HEK293 (cell line): ENCODE measurements at regions not wholly inside any gene's neighbourhood (a gene's known extent, or its start where the extent isn't known, plus 50 kb on each side); places are given as distances from the start of the nearest gene placed in this dataset.

Experiments
- CTCF ChIA-PET: fragments of 350-600 bp; formaldehyde crosslinking; extraction: SDS; loops from one replicate; lab custom pipeline; 2021; ENCODE audit warnings: antibody characterized with exemption; lab: Yijun Ruan, JAX
- POLR2A ChIA-PET: fragments of 300-600 bp; formaldehyde crosslinking; extraction: SDS; loops from one replicate; lab custom pipeline; 2020; ENCODE audit warnings: antibody characterized with exemption, inconsistent platforms; lab: Yijun Ruan, JAX
- H3K27ac ChIP-seq: fragments of 200-500 bp; sonication (Bioruptor generic); 2 replicates; pipeline ENCODE4 v1.5.1; 2014; ENCODE audit warnings: low read depth, low read length, control low read depth, inconsistent platforms; ENCODE audit errors: extremely low read depth
- H3K36me3 ChIP-seq, 2 experiments: fragments of 200-500 bp in 1 of 2; sonication (Bioruptor generic) in 1 of 2; 1 replicate in 1 of 2; 2 replicates in 1 of 2; pipeline ENCODE4 v1.5.1; 2014 to 2017; ENCODE audit warnings: inconsistent platforms in 2 of 2, low read length in 2 of 2; ENCODE audit not compliant: control insufficient read depth in 2 of 2, insufficient read depth in 1 of 2
- H3K4me1 ChIP-seq: fragments of 200-500 bp; sonication (Bioruptor generic); 2 replicates; pipeline ENCODE4 v1.5.1; 2014; ENCODE audit warnings: mild to moderate bottlenecking, low read length, inconsistent platforms; ENCODE audit not compliant: control insufficient read depth, insufficient read depth
- H3K4me3 ChIP-seq: 2 replicates; pipeline ENCODE4 v1.5.1; 2011; ENCODE audit warnings: low read depth, mild to moderate bottlenecking, control low read depth, low read length, moderate library complexity
- H3K9me3 ChIP-seq: fragments of 200-500 bp; sonication (Bioruptor generic); 2 replicates; pipeline ENCODE4 v1.5.1; 2014; ENCODE audit warnings: low read depth, low read length, inconsistent platforms; ENCODE audit not compliant: control insufficient read depth, insufficient read depth
- ATF2 ChIP-seq: fragments of 450-650 bp; formaldehyde crosslinking; IDR thresholded peaks from 2 replicates; pipeline ENCODE4 v1.5.1; 2016; ENCODE audit warnings: missing biosample characterization, missing genetic modification characterization, low read depth
- GLIS2 ChIP-seq: fragments of 450-650 bp; formaldehyde crosslinking; IDR thresholded peaks from 2 replicates; pipeline ENCODE4 v1.5.1; 2016; ENCODE audit warnings: missing biosample characterization, missing genetic modification characterization
- KLF9 ChIP-seq: fragments of 450-650 bp; formaldehyde crosslinking; IDR thresholded peaks from 2 replicates; pipeline ENCODE4 v1.5.1; 2016; ENCODE audit warnings: missing biosample characterization, missing genetic modification characterization, low read depth
- TCF7L2 ChIP-seq: IDR thresholded peaks from 2 replicates; pipeline ENCODE4 v1.6.1; 2011; ENCODE audit warnings: low read depth, mild to moderate bottlenecking, inconsistent platforms, low read length, moderate library complexity, borderline replicate concordance
- YY1 ChIP-seq: fragments of 450-650 bp; formaldehyde crosslinking; IDR thresholded peaks from 2 replicates; pipeline ENCODE4 v1.5.1; 2018; ENCODE audit warnings: missing biosample characterization, missing genetic modification characterization
- YY2 ChIP-seq: fragments of 450-650 bp; formaldehyde crosslinking; IDR thresholded peaks from 2 replicates; pipeline ENCODE4 v1.5.1; 2016; ENCODE audit warnings: missing biosample characterization, missing genetic modification characterization
- ZBTB1 ChIP-seq: fragments of 450-650 bp; formaldehyde crosslinking; IDR thresholded peaks from 2 replicates; pipeline ENCODE4 v1.5.1; 2016; ENCODE audit warnings: missing biosample characterization, missing genetic modification characterization
- ZBTB17 ChIP-seq: fragments of 450-650 bp; formaldehyde crosslinking; IDR thresholded peaks from 2 replicates; pipeline ENCODE4 v1.5.1; 2016; ENCODE audit warnings: missing biosample characterization, missing genetic modification characterization
- ZFHX2 ChIP-seq: fragments of 450-650 bp; formaldehyde crosslinking; conservative IDR thresholded peaks from 2 replicates; pipeline ENCODE4 v1.5.1; 2016; ENCODE audit warnings: missing biosample characterization, missing genetic modification characterization
- ZFP3 ChIP-seq: fragments of 450-650 bp; formaldehyde crosslinking; IDR thresholded peaks from 2 replicates; pipeline ENCODE4 v1.5.1; 2016; ENCODE audit warnings: low read depth, missing biosample characterization, missing genetic modification characterization
- ZNF114 ChIP-seq: fragments of 450-650 bp; formaldehyde crosslinking; IDR thresholded peaks from 2 replicates; pipeline ENCODE4 v1.5.0; 2017; ENCODE audit warnings: missing biosample characterization, missing genetic modification characterization
- ZNF132 ChIP-seq: fragments of 450-650 bp; formaldehyde crosslinking; IDR thresholded peaks from 2 replicates; pipeline ENCODE4 v1.5.1; 2017; ENCODE audit warnings: missing biosample characterization, missing genetic modification characterization, borderline replicate concordance
- ZNF146 ChIP-seq: fragments of 450-650 bp; formaldehyde crosslinking; IDR thresholded peaks from 2 replicates; pipeline ENCODE4 v1.5.1; 2016; ENCODE audit warnings: missing biosample characterization, missing genetic modification characterization
- ZNF157 ChIP-seq: fragments of 450-650 bp; formaldehyde crosslinking; IDR thresholded peaks from 2 replicates; pipeline ENCODE4 v1.5.1; 2016; ENCODE audit warnings: missing biosample characterization, missing genetic modification characterization
- ZNF16 ChIP-seq: fragments of 450-650 bp; formaldehyde crosslinking; IDR thresholded peaks from 2 replicates; pipeline ENCODE4 v1.5.1; 2016; ENCODE audit warnings: low read depth, missing biosample characterization, missing genetic modification characterization
- ZNF169 ChIP-seq: fragments of 450-650 bp; formaldehyde crosslinking; IDR thresholded peaks from 2 replicates; pipeline ENCODE4 v1.5.1; 2016; ENCODE audit warnings: missing biosample characterization, missing genetic modification characterization
- ZNF211 ChIP-seq: fragments of 450-650 bp; formaldehyde crosslinking; IDR thresholded peaks from 2 replicates; pipeline ENCODE4 v1.5.1; 2016; ENCODE audit warnings: low read depth, missing biosample characterization, missing genetic modification characterization
- ZNF223 ChIP-seq: fragments of 450-650 bp; formaldehyde crosslinking; IDR thresholded peaks from 2 replicates; pipeline ENCODE4 v1.5.1; 2016; ENCODE audit warnings: missing biosample characterization, missing genetic modification characterization
- ZNF341 ChIP-seq: fragments of 450-650 bp; formaldehyde crosslinking; IDR thresholded peaks from 2 replicates; pipeline ENCODE4; 2016; ENCODE audit warnings: low read depth, missing biosample characterization, missing genetic modification characterization
- ZNF350 ChIP-seq: fragments of 450-650 bp; formaldehyde crosslinking; IDR thresholded peaks from 2 replicates; pipeline ENCODE4 v1.5.0; 2017; ENCODE audit warnings: missing biosample characterization, mild to moderate bottlenecking, missing genetic modification characterization
- ZNF391 ChIP-seq: fragments of 450-650 bp; formaldehyde crosslinking; IDR thresholded peaks from 2 replicates; pipeline ENCODE4 v1.5.1; 2016; ENCODE audit warnings: low read depth, missing biosample characterization, missing genetic modification characterization, borderline replicate concordance
- ZNF654 ChIP-seq: fragments of 450-650 bp; formaldehyde crosslinking; IDR thresholded peaks from 2 replicates; pipeline ENCODE4 v1.5.1; 2016; ENCODE audit warnings: low read depth, missing biosample characterization, missing genetic modification characterization
- ZSCAN23 ChIP-seq: fragments of 450-650 bp; formaldehyde crosslinking; IDR thresholded peaks from 2 replicates; pipeline ENCODE4 v1.5.1; 2016; ENCODE audit warnings: missing biosample characterization, missing genetic modification characterization
- TF ChIP-seq, protein P1 (sequence below): fragments of 450-650 bp; formaldehyde crosslinking; IDR thresholded peaks from 2 replicates; pipeline ENCODE4 v1.5.1; 2016; ENCODE audit warnings: missing biosample characterization, missing genetic modification characterization
- TF ChIP-seq, protein P2 (sequence below): fragments of 450-650 bp; formaldehyde crosslinking; IDR thresholded peaks from 2 replicates; pipeline ENCODE4 v1.5.0; 2017; ENCODE audit warnings: missing biosample characterization, missing genetic modification characterization, borderline replicate concordance

DNA sequence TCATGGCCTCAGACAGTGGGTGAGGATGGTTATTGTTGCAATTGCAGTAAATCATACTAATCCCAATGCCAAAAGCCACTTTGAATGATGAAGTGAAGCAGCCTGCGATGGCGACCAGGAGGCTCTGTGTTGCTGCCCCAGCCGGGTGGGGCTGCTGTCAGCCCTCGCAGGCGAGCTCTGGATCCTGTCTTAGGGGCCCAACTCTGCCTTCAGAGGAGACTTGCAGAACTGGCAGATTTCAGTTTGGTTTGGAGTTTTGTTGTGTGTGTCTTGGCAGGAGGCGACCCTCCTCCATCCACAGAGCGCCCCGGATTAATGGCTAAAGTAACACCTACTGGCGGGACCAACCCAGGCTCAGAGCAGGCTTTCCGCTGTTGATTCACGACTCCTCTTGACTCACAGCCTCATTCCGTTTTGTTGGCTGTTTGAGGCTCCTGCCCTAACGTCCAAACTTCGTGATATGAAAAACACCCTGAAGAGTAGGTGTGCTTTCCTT, 67.9 kb upstream of the BMPER start:
- no peak overlapping the region for H3K27ac ChIP-seq
- POLR2A ChIA-PET: no interaction called here
- TF ChIP-seq ZNF341 (tag by site-specific recombination): no peak
- TF ChIP-seq ZNF211: no peak
- no peak for TF ChIP-seq ZNF223 (tag by site-specific recombination)
- TF ChIP-seq ZNF350 (tag by site-specific recombination): no peak
- TF ChIP-seq, protein P1, sequence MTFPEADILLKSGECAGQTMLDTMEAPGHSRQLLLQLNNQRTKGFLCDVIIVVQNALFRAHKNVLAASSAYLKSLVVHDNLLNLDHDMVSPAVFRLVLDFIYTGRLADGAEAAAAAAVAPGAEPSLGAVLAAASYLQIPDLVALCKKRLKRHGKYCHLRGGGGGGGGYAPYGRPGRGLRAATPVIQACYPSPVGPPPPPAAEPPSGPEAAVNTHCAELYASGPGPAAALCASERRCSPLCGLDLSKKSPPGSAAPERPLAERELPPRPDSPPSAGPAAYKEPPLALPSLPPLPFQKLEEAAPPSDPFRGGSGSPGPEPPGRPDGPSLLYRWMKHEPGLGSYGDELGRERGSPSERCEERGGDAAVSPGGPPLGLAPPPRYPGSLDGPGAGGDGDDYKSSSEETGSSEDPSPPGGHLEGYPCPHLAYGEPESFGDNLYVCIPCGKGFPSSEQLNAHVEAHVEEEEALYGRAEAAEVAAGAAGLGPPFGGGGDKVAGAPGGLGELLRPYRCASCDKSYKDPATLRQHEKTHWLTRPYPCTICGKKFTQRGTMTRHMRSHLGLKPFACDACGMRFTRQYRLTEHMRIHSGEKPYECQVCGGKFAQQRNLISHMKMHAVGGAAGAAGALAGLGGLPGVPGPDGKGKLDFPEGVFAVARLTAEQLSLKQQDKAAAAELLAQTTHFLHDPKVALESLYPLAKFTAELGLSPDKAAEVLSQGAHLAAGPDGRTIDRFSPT (tag by site-specific recombination): no peak
- TF ChIP-seq ZNF146 (tag by site-specific recombination): no peak
- no peak for TF ChIP-seq ATF2
- TF ChIP-seq KLF9: no peak
- TF ChIP-seq ZSCAN23 (tag by site-specific recombination): no peak
- TF ChIP-seq, all 188 proteins: peak for 0
- peaks cover 11% of the 10 kb centered on the region for H3K4me1 ChIP-seq
- CTCF ChIA-PET: interaction anchor here (0.6 to 1.5 kb wide), 7 partner anchors 17 to 594 kb away, joined by 3 to 6 read pairs (median 4); no protein-coding TSS in a partner anchor
- H3K4me3 ChIP-seq: no peak overlapping the region
- H3K9me3 ChIP-seq: no peaks in the 10 kb centered on the region
- H3K36me3 ChIP-seq: no peaks in the 10 kb centered on the region

DNA sequence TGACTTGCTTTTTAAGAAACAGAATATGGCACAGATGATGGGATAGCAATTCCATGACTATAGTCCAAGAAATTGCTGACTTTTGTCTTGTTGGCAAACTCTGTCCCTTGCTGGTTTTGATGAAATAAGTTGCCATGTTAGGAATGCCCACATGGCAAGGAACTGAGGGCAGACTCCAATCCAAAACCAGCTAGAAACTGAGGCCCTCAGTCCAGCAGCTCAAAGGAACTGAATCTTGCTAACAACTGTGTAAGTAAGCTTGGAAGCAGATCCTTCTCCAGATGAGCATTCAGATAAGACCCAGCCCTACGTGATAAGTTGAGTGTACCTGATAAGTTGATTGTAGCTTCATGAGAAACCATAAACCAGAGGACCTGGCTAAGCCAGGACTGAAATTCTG, 64.3 kb upstream of the BMPER start:
- Histone ChIP-seq H3K27ac (no peak overlapping the region), H3K4me3 (no peak overlapping the region), H3K4me1 (peaks cover 11% of the 10 kb centered on the region), H3K36me3 (no peaks in the 10 kb centered on the region), H3K9me3 (no peaks in the 10 kb centered on the region)
- POLR2A ChIA-PET: no interaction called here
- CTCF ChIA-PET: interaction anchor here (1.1 to 1.5 kb wide), 2 partner anchors 16 to 92 kb away, joined by 3 to 5 read pairs; no protein-coding TSS in a partner anchor
- TF ChIP-seq ZNF132 (tag by site-specific recombination) (no peak), GLIS2 (no peak), ZNF654 (no peak), ZNF211 (no peak), ZBTB17 (no peak), YY2 (tag by site-specific recombination) (no peak)

DNA sequence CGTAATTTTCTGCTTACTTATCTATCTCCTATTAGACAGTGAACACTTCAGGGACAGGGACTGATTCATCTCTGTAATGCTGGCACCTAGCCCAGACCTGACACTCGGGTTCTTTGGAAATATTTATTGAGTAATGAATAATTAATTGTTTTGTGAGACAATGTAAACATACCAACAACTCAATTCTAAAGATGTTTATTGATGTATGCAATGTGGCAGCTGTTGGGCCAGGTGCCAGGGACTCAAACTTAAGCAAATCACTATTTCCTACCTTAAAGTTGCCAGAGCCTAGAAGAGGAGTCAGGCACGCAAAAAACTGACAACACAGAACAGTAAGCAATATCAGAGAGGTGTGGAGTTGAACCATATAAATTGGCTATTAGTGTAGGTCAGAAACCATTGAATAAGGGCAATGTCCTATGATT, 63.6 kb upstream of the BMPER start:
- POLR2A ChIA-PET: interaction anchor here (0.7 kb wide), 1 partner anchor 62 kb away, joined by 3 read pairs; no protein-coding TSS in a partner anchor
- TF ChIP-seq TCF7L2 (no peak), ZNF169 (tag by site-specific recombination) (no peak), ZNF157 (tag by site-specific recombination) (no peak), YY1 (tag by site-specific recombination) (no peak), ZFHX2 (tag by site-specific recombination) (no peak), ZFP3 (no peak), ZBTB1 (no peak), ZNF16 (tag by site-specific recombination) (no peak), ZNF391 (tag by site-specific recombination) (no peak), ZNF114 (no peak)
- TF ChIP-seq, protein P1 (tag by site-specific recombination): no peak
- TF ChIP-seq, protein P2, sequence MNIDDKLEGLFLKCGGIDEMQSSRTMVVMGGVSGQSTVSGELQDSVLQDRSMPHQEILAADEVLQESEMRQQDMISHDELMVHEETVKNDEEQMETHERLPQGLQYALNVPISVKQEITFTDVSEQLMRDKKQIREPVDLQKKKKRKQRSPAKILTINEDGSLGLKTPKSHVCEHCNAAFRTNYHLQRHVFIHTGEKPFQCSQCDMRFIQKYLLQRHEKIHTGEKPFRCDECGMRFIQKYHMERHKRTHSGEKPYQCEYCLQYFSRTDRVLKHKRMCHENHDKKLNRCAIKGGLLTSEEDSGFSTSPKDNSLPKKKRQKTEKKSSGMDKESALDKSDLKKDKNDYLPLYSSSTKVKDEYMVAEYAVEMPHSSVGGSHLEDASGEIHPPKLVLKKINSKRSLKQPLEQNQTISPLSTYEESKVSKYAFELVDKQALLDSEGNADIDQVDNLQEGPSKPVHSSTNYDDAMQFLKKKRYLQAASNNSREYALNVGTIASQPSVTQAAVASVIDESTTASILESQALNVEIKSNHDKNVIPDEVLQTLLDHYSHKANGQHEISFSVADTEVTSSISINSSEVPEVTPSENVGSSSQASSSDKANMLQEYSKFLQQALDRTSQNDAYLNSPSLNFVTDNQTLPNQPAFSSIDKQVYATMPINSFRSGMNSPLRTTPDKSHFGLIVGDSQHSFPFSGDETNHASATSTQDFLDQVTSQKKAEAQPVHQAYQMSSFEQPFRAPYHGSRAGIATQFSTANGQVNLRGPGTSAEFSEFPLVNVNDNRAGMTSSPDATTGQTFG (tag by site-specific recombination): no peak

More for the DNA sequence above, 63.6 kb upstream of the BMPER start:
- Histone ChIP-seq H3K4me1 (peaks cover 11% of the 10 kb centered on the region), H3K27ac (no peak overlapping the region), H3K9me3 (no peaks in the 10 kb centered on the region), H3K4me3 (no peak overlapping the region), H3K36me3 (no peaks in the 10 kb centered on the region)
- CTCF ChIA-PET: interaction anchor here (0.5 to 1.5 kb wide), 4 partner anchors 15 to 91 kb away, joined by 3 to 7 read pairs (median 4); no protein-coding TSS in a partner anchor
